ENCODE measurements at regions not wholly inside any gene's neighbourhood (a gene's known extent, or its start where the extent isn't known, plus 50 kb on each side); places are given as distances from the start of the nearest gene placed in this dataset. TPM values are rescaled to one million over a fixed set of nuclear protein-coding genes. Genes with fewer than 3 reads are reported as not detected.

DNA sequence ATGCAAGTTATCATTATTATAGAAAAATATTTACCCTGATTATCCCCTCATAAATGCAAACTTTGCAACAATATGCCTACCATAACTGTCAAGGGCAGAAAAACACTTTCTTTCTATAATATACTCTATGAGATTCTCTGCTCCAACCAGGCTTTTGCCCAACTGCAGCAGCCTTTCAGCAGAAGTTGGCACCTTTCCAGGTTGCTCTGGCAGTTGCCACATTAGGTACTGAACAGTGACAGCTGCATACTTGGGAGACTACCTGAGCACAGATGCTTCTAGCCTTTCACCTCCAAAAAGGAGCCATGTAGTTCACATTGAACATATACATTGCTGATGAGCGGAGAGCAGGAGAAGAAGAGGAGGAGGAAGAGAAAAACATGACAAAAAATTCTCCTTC lies 69.5 kb upstream of the BRWD3 start:
- Histone ChIP-seq H4K20me1 (replicated peaks; ENCODE audit: insufficient read depth) (no peaks in the 10 kb centered on the region), H3K27ac (ENCODE audit: low read depth) (no peak overlapping the region), H3K4me3 (no peak overlapping the region), H3F3A (replicated peaks; ENCODE audit: low read depth) (no peaks in the 10 kb centered on the region), H3K79me2 (replicated peaks; ENCODE audit: insufficient read depth) (no peaks in the 10 kb centered on the region), H3K4me2 (no peak overlapping the region), H3K9me2 (ENCODE audit: insufficient read depth) (no peaks in the 10 kb centered on the region), H3K36me3 (ENCODE audit: insufficient read depth) (no peaks in the 10 kb centered on the region), H2AFZ (no peak overlapping the region), H3K27me3 (ENCODE audit: insufficient read depth) (no peaks in the 10 kb centered on the region), H3K4me1 (ENCODE audit: insufficient read depth) (no peaks in the 10 kb centered on the region)
- no peak for ATAC-seq
- Mint-ChIP-seq H3K27me3 (ENCODE audit: insufficient read depth, low read depth, poor library complexity) (no peaks in the 10 kb centered on the region), H3K4me3 (no peak overlapping the region), H3K4me1 (peaks cover 2% of the 10 kb centered on the region; the same call in 1 of the 3 replicates), H3K9me3 (no peaks in the 10 kb centered on the region), H3K27ac (no peak overlapping the region), H3K36me3 (ENCODE audit: low read depth) (no peaks in the 10 kb centered on the region)
- no peak for DNase-seq (ENCODE audit: low spot score)
- TF ChIP-seq EZH2 (IDR thresholded peaks at IDR 0.05; ENCODE audit: low read depth, unreplicated experiment) (no peak), EZH2phosphoT487 (IDR thresholded peaks at IDR 0.05; ENCODE audit: unreplicated experiment) (no peak), ZNF114 (CRISPR knock-in tag; IDR thresholded peaks at IDR 0.05) (no peak), JUNB (IDR thresholded peaks at IDR 0.05; ENCODE audit: unreplicated experiment) (no peak), STAT1 (IDR thresholded peaks at IDR 0.05; ENCODE audit: unreplicated experiment) (no peak)
- TF ChIP-seq, protein P1, sequence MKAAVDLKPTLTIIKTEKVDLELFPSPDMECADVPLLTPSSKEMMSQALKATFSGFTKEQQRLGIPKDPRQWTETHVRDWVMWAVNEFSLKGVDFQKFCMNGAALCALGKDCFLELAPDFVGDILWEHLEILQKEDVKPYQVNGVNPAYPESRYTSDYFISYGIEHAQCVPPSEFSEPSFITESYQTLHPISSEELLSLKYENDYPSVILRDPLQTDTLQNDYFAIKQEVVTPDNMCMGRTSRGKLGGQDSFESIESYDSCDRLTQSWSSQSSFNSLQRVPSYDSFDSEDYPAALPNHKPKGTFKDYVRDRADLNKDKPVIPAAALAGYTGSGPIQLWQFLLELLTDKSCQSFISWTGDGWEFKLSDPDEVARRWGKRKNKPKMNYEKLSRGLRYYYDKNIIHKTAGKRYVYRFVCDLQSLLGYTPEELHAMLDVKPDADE (IDR thresholded peaks at IDR 0.05) = no peak
- TF ChIP-seq, protein P2, sequence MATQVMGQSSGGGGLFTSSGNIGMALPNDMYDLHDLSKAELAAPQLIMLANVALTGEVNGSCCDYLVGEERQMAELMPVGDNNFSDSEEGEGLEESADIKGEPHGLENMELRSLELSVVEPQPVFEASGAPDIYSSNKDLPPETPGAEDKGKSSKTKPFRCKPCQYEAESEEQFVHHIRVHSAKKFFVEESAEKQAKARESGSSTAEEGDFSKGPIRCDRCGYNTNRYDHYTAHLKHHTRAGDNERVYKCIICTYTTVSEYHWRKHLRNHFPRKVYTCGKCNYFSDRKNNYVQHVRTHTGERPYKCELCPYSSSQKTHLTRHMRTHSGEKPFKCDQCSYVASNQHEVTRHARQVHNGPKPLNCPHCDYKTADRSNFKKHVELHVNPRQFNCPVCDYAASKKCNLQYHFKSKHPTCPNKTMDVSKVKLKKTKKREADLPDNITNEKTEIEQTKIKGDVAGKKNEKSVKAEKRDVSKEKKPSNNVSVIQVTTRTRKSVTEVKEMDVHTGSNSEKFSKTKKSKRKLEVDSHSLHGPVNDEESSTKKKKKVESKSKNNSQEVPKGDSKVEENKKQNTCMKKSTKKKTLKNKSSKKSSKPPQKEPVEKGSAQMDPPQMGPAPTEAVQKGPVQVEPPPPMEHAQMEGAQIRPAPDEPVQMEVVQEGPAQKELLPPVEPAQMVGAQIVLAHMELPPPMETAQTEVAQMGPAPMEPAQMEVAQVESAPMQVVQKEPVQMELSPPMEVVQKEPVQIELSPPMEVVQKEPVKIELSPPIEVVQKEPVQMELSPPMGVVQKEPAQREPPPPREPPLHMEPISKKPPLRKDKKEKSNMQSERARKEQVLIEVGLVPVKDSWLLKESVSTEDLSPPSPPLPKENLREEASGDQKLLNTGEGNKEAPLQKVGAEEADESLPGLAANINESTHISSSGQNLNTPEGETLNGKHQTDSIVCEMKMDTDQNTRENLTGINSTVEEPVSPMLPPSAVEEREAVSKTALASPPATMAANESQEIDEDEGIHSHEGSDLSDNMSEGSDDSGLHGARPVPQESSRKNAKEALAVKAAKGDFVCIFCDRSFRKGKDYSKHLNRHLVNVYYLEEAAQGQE (IDR thresholded peaks at IDR 0.05; ENCODE audit: unreplicated experiment) = no peak

GRCh38 chrX:80876877-80877276 lies 67.2 kb upstream of the BRWD3 start:
- Histone ChIP-seq H3F3A (replicated peaks; ENCODE audit: low read depth) (no peaks in the 10 kb centered on the region), H3K36me3 (ENCODE audit: insufficient read depth) (no peaks in the 10 kb centered on the region), H3K27ac (ENCODE audit: low read depth) (no peak overlapping the region), H2AFZ (no peak overlapping the region), H3K27me3 (ENCODE audit: insufficient read depth) (no peaks in the 10 kb centered on the region), H3K79me2 (replicated peaks; ENCODE audit: insufficient read depth) (no peaks in the 10 kb centered on the region), H3K4me3 (no peak overlapping the region), H4K20me1 (replicated peaks; ENCODE audit: insufficient read depth) (no peaks in the 10 kb centered on the region), H3K4me2 (no peak overlapping the region), H3K4me1 (ENCODE audit: insufficient read depth) (no peaks in the 10 kb centered on the region), H3K9me2 (ENCODE audit: insufficient read depth) (no peaks in the 10 kb centered on the region)
- DNase-seq (ENCODE audit: low spot score) (peak; percentile 43), ATAC-seq (no peak)
- no peak overlapping the region for H3K4me3 Mint-ChIP-seq
- no peaks in the 10 kb centered on the region for H3K9me3 Mint-ChIP-seq
- H3K36me3 Mint-ChIP-seq (ENCODE audit: low read depth) = no peaks in the 10 kb centered on the region
- H3K4me1 Mint-ChIP-seq = peaks cover 2% of the 10 kb centered on the region; the same call in 1 of the 3 replicates
- no peak for TF ChIP-seq JUNB (IDR thresholded peaks at IDR 0.05; ENCODE audit: unreplicated experiment)
- peak in 1 of 2 experiments; percentile 59; a peak in 3 of 4 replicates for TF ChIP-seq CTCF (conservative IDR thresholded peaks at IDR 0.05; ENCODE audit: low read depth in 2 of 2)
- H3K27ac Mint-ChIP-seq = no peak overlapping the region
- H3K27me3 Mint-ChIP-seq (ENCODE audit: insufficient read depth, low read depth, poor library complexity) = no peaks in the 10 kb centered on the region

Small RNA genes in the stretch of these regions (small RNA-seq; reads per million reads assigned to genes)
- gene RNU6-493P (ENCODE audit: low replicate concordance) = not detected
